GM19025 (cell line): ENCODE measurements at regions not wholly inside any gene's neighbourhood (a gene's known extent, or its start where the extent isn't known, plus 50 kb on each side); places are given as distances from the start of the nearest gene placed in this dataset.
"Not testable (repeated sequence)": the region's sequence is repeated elsewhere in the genome, so short reads cannot be mapped to it uniquely, and the experiment has no call there.

ENCODE experiments used
- ATAC-seq: cut with Tn5 transposase; IDR thresholded peaks from one replicate; pipeline ENCODE4 v1.9.1; 2021; ENCODE audit warnings: mild to moderate bottlenecking, low read depth, moderate library complexity; ENCODE audit not compliant: unreplicated experiment

- peak; percentile 73 for ATAC-seq
Measured at GRCh38 chr13:26482451-26483197, 74.9 kb upstream of the WASF3 start.

DNA sequence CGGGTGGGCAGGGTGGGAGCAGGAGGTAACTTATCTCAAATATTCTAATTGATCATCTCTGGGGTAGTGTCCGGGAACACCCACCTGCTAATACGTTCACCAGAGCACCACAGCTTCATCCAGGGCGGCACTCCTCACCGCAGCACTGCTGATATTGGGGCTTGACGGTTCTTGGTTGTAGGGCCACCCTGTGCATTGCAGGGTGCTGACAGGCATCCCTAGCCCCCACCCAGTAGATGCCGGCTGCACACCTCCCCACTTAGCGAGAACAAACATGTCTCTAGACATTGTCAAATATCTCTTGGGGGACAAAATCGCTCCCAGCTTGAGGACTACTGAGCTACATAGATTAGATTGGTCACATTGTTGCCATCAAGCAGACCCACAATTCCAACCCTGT lies 73.9 kb upstream of the WASF3 start:
- no peak for ATAC-seq

GRCh38 chr13:26484196-26484595 lies 73.3 kb upstream of the WASF3 start:
- ATAC-seq, result no peak

DNA sequence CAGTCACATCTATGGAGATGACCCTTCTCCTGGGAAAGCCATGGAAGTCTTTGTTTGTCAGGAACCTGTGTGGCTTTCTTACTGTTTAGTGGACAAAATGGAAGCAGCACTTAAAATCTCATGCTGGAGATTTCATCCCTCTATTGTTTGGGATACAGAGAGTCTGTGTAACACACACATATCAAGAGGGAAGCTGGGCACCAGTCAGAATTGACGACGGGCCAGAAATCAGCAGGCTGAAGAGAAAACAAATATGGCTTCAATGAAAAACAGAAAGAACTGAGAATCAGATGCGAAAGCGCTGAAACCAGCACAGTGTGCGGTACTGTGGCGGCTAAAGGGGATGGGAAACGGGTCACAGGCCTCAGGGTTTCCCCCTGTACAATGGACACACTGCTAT lies 72.2 kb upstream of the WASF3 start:
- no peak for ATAC-seq

DNA sequence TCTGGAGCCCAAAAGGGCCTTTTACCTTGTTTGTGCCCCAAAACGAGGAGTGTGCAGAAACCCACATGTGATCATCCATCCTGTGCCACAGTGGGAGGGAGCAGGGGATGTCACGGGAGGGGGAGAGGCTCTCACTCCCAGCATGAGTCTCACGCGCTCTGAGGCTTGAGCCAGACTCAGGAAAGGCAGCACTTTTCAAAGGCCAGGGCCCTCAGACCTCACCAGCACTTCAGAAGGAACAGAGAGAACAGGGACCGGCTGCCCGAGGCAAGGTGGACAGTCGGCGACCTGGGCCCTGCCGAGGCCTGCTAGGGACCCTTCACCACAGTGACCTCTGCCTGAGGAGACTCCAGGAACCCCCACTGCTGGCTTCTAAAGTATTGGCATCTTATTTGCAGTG lies 71.7 kb upstream of the WASF3 start:
- ATAC-seq, result no peak

DNA sequence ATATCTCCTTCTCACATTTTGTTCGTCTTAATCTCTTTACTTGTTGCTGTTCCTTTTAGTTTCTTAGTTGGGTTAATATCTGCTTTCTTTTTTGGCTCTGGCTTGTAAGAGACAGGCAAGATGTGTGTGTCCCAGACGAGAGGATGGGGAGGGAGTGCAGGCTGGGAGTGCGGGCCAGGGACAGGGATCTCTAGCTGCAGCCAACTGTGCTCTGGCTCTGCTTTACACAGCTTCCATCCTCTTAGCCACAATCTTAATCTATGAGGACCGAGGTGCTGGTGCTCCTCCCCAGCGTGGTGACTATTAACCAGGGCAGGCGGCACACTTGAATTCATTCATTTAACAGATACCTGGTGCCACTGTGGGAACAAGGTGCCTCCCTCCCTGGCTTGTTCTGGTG lies 70.9 kb upstream of the WASF3 start:
- no peak for ATAC-seq

- no peak for ATAC-seq
Measured at GRCh38 chr13:26487781-26488180, 69.7 kb upstream of the WASF3 start.

GRCh38 chr13:26488236-26489003 lies 69.1 kb upstream of the WASF3 start:
- ATAC-seq, result no peak

DNA sequence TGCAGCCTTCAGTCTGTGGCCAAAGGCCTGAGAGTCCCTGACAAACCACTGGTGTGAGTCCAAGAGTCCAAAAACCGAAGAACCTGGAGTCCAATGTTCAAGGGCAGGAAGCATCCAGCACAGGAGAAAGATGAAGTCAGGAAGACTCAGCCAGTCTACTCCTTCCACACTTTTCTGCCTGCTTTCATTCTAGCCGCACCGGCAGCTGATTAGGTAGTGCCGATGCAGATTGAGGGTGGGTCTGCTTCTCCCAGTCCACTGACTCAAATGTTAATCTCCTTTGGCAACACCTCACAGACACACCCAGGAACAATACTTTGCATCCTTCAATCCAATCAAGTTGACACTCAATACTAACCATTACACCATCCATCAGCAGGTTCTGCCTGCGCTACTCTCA lies 65.2 kb upstream of the WASF3 start:
- ATAC-seq, result not testable (repeated sequence)

DNA sequence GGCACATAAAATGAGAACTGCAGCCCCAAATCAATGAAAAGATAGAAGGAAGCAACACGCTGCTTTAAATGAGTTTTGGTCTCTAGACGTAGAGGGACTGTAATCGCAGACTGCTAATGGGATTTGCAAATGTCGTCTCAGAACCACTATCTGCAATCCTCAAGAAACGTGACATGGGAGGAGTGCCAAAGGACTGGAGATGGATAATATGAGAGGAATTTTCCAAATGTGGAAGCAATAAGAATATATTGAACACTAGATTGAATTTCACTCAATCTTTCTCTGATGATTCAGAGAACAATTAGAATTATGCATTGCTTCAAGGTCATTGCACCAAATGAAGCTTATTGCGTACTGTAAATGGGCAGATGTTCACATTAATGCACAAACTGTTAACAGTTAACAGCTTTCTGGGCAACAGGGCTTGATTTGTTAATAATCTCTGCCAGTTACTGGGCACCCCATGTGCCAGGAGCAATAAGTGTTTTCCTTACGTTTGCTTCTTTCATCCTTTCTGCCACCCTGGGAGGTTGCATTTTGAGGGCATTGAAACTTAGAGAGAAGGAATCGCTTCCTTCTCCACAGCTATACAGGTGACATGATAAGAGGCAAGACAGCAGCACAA lies 62.8 kb upstream of the WASF3 start:
- no peak for ATAC-seq

DNA sequence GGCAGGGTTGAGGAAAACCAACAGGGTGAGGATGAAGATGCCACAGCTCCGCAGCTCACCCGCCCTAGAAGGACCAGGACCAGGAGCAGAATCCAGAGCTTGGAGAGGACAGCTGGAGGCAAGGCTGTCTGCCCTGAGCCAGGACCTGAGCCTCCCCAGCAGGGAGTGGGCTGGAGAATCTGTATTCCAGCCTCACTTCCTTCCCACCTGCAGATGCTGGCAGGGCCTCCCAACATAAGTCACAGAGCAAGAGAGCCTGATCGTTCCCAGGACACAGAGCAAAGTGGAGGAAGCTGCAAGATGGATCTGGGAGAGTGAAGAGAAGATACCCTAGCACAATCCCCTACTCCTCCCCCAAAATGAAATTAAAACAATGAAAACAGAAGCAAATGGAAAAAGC lies 61.7 kb upstream of the WASF3 start:
- no peak for ATAC-seq

DNA sequence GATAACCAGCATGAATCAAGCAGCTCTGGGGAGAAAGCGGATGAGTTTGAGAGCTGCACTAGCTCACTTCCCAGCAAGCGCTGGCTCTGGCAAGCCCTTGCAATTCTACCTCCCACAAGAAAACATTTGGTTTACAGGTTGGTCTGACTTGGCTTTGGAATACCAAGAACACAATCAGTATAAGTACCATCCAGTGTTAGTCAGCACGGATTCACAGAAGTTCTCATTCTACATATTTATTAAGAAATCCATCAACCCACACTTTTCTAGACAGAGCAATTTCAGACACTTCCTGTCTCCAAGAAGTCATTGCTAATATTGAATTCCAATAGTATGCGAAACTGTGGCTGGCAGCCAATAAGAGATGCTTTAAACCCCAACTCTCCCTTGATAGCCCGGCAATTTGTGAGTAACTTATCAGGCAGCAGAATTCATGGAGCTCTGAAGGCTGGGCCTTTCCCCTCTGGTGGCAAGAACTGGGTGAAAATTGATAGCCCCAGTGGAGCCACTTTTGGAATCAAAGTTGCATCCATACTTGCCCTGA lies 59.4 kb upstream of the WASF3 start:
- no peak for ATAC-seq

DNA sequence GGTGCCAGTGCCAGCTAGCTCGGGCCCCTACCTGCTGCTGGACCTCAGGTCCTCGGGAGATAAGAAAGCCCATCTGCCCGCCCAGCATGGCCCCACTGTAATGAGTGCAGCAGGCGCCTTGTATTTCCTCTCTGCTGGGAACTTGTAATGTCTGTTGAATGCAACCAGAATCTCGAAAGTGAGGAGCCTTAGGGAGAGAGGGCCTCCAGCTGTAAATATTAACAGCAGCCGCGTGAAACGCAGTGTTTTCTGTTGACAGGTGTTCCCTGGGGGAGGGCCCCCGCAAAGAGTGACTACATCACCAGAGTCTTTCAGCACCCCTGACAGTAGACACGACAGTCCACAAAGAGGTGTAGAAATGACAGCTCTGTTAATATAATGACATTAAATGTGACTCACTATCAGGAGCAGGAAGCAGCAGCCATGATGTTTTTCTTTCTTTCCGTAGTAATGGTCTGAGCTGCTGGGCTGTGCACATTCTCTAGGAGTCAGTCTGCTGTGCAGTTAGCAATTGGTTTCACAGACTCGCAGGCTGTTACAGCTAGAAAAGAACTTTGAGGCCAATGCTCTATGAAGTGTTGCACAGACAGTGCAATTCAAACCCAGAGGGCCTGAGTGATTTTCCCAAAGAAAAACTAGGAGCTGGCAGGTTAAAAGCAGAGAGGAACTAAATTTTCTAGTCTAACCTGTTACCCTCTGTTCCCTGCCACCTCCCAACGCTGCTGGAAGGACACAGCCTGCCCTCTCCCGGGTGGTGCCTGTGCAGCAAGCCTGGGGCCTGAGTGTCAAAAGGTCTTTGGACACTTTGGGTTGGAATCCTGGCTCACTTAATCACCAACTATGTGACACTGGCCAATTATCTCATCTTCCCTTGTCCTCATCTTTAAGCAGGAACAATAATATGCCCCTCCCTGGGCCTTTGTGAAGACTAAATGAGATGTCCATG lies 58.6 kb upstream of the WASF3 start:
- ATAC-seq, result no peak

- ATAC-seq, result no peak
Measured at GRCh38 chr13:26500618-26501320, 56.7 kb upstream of the WASF3 start.

GRCh38 chr13:26501641-26502040 lies 55.8 kb upstream of the WASF3 start:
- no peak for ATAC-seq

DNA sequence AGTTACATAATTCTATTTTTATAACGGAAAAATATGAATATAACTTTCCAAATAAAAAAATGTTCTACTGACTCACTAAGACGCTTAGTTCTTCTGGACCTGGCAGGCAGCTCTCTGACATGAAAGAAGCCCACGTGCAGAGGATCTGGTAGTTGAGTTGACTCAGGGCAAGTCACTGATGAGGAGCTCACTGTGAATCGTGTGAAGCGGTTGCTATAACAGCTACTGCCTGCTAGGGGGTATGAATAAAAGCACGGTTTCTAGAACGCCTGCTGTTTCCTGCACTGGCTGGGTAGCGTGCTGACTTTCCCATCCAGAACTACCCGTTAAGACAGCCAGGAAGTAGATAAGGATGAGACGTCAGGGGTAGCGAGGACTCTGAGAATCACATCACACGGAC lies 54.7 kb upstream of the WASF3 start:
- no peak for ATAC-seq

DNA sequence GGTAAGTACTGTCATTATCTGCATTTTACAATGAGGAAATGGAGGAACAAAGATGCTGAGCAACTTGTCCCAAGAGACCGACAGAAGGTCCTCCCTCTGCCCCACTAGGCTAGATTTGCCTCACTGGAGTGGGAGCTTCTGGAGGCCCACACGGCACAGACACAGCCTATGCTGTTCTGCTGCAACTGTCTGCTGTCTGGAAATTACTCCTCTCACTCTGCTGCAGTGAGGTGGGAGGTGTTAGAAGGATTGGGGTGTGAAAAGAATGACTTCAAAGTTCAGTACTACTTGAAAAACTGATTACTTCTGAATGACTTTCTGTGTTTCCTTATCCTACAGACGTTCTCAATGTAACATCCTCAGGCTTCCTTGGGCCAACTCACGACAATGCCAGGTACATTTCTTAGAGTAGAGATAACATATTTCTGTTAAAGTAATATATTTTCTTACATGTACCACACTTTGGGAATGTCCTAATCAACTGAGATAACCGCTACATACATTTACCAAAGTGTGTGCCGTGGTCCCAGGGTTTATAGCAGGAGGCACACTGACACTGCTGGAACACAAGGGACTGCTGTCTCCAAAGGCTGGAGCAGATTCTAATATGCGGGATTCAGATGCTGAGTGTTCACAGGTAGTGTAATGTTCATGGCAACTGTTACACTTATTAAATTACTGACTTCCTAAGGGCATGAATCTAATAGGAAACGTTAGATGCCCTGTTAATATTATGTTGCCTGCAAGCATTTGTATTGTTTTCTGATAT lies 53.5 kb upstream of the WASF3 start:
- no peak for ATAC-seq
